OCI-LY7 (cell line): ENCODE measurements at regions not wholly inside any gene's neighbourhood (a gene's known extent, or its start where the extent isn't known, plus 50 kb on each side); places are given as distances from the start of the nearest gene placed in this dataset.

Experiments used
- CTCF ChIP-seq: fragments of 200-600 bp; sonication (generic); conservative IDR thresholded peaks from 2 replicates; pipeline ENCODE4 v1.5.1; 2014; ENCODE audit warnings: mild to moderate bottlenecking, antibody characterized with exemption, low read length, moderate library complexity, mixed read lengths
- EZH2phosphoT487 ChIP-seq: fragments of 200-600 bp; sonication (generic); IDR thresholded peaks from 2 replicates; pipeline ENCODE4 v1.6.1; 2018; ENCODE audit warnings: low read depth, borderline replicate concordance, mild to moderate bottlenecking, mixed run types, antibody characterized with exemption, low read length, moderate library complexity, mixed read lengths

GRCh38 chrY:8814143-8814542 lies 523.1 kb upstream of the TSPY4 start:
- TF ChIP-seq CTCF (no peak), EZH2phosphoT487 (no peak)
